HG03521 (cell line): ENCODE measurements at regions not wholly inside any gene's neighbourhood (a gene's known extent, or its start where the extent isn't known, plus 50 kb on each side); places are given as distances from the start of the nearest gene placed in this dataset.

ENCODE experiments used
- ATAC-seq: cut with Tn5 transposase; IDR thresholded peaks from one replicate; pipeline ENCODE4 v1.9.1; 2021; ENCODE audit warnings: mild to moderate bottlenecking, moderate library complexity; ENCODE audit not compliant: unreplicated experiment

DNA sequence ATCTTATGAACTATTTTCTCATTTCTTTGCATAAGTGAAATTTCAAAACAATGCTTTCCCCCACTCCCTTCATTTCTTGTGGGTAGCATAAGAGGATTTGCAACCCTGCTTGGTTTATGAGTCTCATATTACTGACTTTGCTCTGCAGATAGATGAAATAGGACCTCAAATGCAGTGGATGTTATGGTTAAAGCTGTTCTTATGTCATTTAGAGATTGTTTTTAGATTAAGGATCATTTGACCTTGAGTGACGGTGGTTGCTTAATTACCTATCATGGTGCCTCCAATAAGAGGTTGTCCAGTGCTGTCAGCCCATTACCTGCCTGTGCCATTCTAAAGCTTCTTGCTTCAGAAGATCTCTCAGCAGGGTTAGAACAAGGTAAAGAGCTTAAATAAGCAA, 351.4 kb upstream of the ATP2B1 start:
- ATAC-seq, result no peak

DNA sequence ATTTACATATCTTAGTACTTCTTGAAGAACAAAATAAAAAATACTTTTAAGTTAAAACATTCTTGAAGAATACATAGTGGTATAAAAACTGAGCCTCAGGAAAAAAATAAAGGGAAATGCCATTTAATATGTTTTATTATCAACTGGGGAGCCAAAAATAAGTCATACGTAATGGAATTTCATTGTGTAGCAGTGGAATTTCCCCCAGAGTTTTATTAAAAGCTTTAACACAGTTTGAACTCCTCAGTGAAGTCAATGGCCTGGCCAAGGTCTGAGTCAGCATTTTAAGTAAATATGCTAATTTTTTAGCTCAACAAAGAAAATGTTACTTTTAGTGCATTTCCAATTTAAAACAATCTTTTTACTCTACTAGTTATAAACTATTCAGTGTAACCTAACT, 350.1 kb upstream of the ATP2B1 start:
- no peak for ATAC-seq

DNA sequence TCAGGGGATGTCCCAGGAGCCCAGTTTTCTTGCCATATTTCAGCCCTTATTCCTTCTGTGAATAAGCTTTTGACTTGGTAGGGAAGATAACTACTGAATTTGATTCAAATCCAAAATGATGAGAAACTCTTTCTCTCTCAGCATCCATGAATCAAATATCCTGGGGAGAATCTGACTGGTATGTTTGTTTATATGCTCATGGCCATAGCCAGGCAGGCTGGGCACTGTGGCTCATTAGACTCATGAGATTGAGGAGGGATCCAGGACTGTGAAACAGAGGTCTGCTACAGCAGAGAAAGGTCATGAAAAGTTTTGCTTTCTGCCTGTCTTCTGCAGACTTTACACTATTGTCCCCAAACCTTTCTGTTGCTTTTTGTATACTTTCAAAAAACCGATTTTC, 346.4 kb upstream of the ATP2B1 start:
- ATAC-seq, result no peak

- ATAC-seq, result no peak
These were observed 340.3 kb upstream of the ATP2B1 start for GRCh38 chr12:90048918-90049317.

GRCh38 chr12:90045559-90045958, 336.9 kb upstream of the ATP2B1 start:
- ATAC-seq, result no peak

- no peak for ATAC-seq
These were observed 335.4 kb upstream of the ATP2B1 start for GRCh38 chr12:90044069-90044468.

- ATAC-seq, result no peak
These were observed 334.4 kb upstream of the ATP2B1 start for GRCh38 chr12:90042920-90043641.

DNA sequence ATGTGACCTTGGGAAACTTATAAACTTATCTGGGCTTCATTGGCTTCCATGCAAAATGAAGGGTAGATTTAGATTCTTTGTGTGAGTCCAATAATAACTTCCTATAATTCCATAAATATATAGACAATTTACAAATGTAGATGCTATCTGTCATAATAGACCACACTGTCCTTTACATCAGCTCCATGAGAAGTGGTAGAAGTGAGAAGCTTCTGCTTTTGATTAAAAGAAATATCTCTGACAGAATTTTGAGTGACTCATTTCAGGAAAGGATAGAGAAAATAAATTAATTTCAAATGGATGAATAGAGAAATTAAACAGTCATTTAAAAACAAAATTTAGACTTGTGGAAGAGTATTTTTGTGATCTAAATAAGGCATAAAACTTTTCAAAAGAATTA, 329.7 kb upstream of the ATP2B1 start:
- no peak for ATAC-seq

DNA sequence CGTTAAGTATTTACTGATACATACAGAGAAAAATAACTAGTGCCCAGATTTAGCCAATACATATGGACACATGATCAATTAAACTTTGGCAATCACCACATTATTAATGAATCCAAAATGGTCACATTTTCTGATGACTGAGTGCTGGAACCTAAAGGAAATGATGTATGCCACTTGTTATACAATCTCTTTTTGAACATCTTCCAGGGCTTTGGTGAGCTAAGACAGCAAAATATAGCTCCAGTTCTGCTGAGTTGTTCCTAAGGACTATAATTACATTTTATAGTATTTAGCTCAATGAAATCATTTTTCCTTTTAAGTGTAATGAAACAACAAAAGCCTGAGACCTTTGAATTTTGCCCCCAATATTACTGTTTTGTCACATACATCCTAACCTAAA, 329.1 kb upstream of the ATP2B1 start:
- no peak for ATAC-seq

DNA sequence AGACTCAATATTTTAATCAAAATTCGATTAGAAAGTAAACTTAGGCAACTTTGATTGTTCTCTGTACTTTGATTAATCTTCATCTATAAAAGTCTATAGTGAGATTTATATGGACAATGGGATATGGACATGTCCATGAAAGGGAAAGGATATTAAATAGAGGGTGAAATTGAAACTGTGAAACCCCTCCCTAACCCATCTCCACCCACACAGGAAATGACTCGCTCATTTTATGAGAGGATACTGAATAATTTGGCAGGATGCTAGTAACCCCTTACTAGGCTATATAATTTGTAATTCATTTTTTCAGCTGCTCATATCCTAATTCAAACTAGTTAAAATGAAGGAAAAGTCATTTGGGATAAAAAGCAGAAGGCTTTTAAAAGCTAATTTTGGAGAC, 328.0 kb upstream of the ATP2B1 start:
- no peak for ATAC-seq

DNA sequence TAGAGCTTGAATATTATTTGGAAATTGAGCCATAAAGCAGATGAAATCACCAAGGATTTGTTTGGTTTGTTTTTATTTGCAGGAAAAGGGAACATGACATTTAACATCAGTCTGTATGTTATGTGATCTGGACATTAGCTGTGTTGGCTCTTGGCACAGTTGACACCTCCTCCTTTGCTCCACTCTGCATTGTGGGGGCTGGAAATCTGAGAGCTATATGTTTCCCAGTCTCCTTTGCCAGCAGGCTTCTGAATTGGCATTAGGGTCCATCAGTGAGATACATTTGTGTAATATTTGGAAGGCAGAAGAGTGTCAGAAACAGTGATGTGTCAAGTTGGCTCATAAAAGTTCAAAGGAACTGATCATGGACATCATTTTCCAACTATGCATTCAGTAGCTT, 322.1 kb upstream of the ATP2B1 start:
- ATAC-seq, result no peak

GRCh38 chr12:90029317-90029716, 320.7 kb upstream of the ATP2B1 start:
- ATAC-seq, result no peak

- no peak for ATAC-seq
These were observed 320.0 kb upstream of the ATP2B1 start for GRCh38 chr12:90028635-90029051.

GRCh38 chr12:90027889-90028634, 319.4 kb upstream of the ATP2B1 start:
- no peak for ATAC-seq

- no peak for ATAC-seq
These were observed 318.4 kb upstream of the ATP2B1 start for GRCh38 chr12:90027041-90027440.

DNA sequence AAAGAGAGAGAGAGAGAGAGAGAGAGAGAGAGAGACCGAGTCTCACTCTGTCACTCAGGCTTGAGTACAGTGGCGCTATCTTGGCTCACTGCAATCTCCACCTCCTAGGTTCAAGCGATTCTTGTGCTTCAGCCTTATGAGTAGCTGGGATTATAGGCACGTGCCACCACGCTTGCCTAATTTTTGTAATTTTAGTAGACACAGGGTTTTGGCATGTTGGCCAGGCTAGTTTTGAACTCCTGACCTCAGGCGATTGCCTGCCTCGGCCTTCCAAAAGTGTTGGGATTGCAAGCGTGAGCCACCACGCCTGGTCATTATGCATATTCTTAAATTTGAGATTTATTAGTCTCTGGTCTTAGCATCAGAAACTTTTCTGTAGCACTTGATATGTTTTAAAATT, 317.9 kb upstream of the ATP2B1 start:
- ATAC-seq, result no peak

- ATAC-seq, result no peak
These were observed 315.6 kb upstream of the ATP2B1 start for GRCh38 chr12:90024262-90024661.

DNA sequence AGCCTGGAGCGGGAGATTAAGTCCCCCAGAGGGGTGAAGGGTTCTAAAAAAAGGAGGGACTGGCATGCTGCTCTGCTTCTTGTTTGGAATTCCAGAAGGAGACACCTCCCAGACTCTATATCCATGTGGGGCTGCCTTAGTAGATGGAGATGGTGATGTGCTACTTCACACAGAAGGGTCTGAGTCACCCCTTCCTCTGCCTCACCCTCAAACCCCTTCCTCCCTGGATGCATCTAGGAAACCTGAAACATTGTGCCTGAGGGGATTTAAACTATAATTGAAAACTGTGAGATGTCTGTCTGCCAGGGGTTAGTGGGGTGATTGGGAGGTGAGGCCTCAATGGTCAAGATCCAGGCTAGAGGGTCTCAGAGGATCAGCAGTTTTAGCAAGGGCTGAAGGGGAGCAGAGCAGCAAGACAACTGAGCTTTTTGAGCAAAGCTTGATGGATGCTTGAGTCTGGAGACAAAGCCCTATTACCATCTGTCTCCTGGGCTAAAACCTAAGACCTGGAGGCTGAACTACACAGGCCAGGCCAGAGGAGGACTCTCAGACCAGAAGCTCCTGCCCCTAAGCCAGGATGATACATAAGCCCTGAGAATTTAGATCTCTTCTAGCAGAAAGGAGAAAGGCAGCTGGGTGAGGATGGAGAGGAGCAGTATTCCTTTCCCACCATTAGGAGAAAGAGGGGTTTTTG, 314.7 kb upstream of the ATP2B1 start:
- ATAC-seq, result no peak

DNA sequence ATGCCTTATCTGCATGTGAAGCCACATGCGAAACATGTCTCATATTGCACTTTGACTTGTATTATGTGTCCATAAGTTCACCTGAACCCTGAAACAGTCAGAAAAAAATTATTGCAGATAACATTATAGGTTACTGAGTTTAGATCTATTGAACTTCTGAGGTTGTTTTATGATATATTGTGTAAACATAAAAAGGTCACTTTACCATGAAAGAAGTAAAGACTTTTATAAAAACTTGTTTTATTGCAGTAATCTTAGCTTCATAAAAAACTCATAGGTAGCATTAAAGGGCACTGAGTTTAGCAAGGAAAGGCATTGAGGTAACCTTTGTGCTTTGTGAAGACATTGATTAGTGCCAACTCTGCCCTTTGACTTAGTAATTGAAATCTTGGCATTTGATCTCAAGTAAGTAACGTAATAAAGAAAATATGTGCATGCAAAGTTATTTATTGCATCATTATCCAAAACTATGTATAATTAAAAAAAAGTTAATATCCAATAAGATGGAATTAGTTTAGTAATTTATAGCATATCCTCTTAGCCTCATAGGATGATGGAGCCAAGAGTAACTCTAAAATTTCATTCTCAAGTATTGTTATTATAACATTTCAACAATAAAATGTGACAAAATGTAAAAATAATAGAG, 313.3 kb upstream of the ATP2B1 start:
- no peak for ATAC-seq

DNA sequence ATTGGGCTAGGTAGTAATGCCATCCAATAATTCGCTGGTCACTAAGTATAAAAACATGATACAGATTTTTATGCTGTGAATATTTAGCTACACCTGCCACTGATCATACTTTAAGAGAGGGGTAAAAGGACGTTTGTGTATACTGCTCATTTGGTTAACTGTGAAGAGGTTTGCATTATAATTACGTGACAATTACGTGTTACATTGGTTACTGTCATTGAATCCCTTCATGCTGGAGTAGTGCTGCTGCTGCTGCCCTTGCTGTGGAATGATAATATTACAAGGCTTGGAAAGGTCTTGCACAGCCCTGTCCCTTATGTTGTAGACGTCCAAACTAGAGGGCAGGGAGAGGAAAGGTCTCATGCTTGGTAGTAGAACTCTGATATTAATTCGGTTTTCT, 312.2 kb upstream of the ATP2B1 start:
- ATAC-seq, result no peak

- no peak for ATAC-seq
These were observed 311.8 kb upstream of the ATP2B1 start for GRCh38 chr12:90020436-90020835.

- no peak for ATAC-seq
These were observed 311.4 kb upstream of the ATP2B1 start for GRCh38 chr12:90020014-90020413.
